HFF-Myc (cell line): ENCODE measurements at regions not wholly inside any gene's neighbourhood (a gene's known extent, or its start where the extent isn't known, plus 50 kb on each side); places are given as distances from the start of the nearest gene placed in this dataset.
A peak's percentile ranks its signal among the peaks of the same experiment; 100 is the strongest.

Experiments
- DNase-seq: peaks from one replicate; pipeline ENCODE4 v3.0.0-alpha.2; 2011; ENCODE audit warnings: low read depth; ENCODE audit errors: extremely low read depth
- H3K4me3 ChIP-seq: replicated peaks from 2 replicates; pipeline ENCODE4 v1.5.1; 2011; ENCODE audit warnings: low read depth, mild to moderate bottlenecking, control low read depth, low read length
- TF ChIP-seq, protein P1 (sequence below): IDR thresholded peaks from 2 replicates; pipeline ENCODE4 v1.5.1; 2012; ENCODE audit warnings: mild to moderate bottlenecking, low read depth, low read length, control low read depth; ENCODE audit errors: missing control alignments

- DNase-seq = no peak
- no peak overlapping the region for H3K4me3 ChIP-seq
- TF ChIP-seq, protein P1, sequence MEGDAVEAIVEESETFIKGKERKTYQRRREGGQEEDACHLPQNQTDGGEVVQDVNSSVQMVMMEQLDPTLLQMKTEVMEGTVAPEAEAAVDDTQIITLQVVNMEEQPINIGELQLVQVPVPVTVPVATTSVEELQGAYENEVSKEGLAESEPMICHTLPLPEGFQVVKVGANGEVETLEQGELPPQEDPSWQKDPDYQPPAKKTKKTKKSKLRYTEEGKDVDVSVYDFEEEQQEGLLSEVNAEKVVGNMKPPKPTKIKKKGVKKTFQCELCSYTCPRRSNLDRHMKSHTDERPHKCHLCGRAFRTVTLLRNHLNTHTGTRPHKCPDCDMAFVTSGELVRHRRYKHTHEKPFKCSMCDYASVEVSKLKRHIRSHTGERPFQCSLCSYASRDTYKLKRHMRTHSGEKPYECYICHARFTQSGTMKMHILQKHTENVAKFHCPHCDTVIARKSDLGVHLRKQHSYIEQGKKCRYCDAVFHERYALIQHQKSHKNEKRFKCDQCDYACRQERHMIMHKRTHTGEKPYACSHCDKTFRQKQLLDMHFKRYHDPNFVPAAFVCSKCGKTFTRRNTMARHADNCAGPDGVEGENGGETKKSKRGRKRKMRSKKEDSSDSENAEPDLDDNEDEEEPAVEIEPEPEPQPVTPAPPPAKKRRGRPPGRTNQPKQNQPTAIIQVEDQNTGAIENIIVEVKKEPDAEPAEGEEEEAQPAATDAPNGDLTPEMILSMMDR = no peak
Observed at GRCh38 chr2:19600982-19601381, 242.6 kb upstream of the OSR1 start.

GRCh38 chr2:19600506-19600905 is 242.1 kb upstream of the OSR1 start:
- H3K4me3 ChIP-seq = no peak overlapping the region
- DNase-seq = no peak
- TF ChIP-seq, protein P1 = peak; percentile 8

DNA sequence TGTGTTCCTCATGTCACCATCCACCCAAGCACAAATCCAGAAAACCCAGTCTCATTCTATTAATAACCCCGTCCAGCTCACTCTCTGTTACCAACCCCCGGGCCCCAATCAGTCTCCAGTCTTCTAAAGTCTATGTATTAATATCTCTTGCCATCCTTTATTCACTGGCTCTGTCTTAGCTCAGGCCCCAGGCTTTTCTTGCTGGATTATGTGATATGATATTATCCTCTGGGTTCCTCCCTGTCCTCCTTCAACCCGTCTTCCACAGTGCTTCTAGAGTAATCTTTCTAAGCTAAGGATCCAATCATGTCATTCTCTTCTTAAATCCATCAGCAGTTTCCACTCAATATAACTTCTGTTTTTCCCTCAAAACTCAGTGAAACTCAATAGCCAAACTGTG is 240.5 kb upstream of the OSR1 start:
- TF ChIP-seq, protein P1 = no peak
- H3K4me3 ChIP-seq = no peak overlapping the region
- DNase-seq = no peak

GRCh38 chr2:19592197-19592596 is 233.8 kb upstream of the OSR1 start:
- no peak for DNase-seq
- TF ChIP-seq, protein P1 = no peak
- H3K4me3 ChIP-seq = no peak overlapping the region

DNA sequence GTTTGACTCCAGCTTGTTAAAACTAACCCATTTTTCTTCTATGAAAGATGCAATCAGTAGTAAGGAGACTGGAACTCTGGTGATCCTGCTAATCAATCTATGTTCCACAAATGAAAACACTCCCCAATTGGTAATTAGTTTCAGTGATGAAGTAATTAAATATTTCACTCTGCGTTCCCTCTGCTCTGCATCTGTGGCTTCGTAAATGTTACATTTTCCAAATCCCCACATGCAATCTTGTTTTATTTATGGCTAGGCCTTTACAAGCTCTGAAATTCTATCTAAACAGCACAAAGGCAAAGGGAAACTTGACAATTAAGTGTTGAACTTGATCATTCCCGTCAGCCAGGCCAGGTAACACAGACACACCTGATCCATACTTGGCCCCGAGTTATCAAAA is 231.4 kb upstream of the OSR1 start:
- no peak overlapping the region for H3K4me3 ChIP-seq
- TF ChIP-seq, protein P1 = no peak
- DNase-seq = no peak

GRCh38 chr2:19580830-19581229 is 222.4 kb upstream of the OSR1 start:
- H3K4me3 ChIP-seq = no peak overlapping the region
- no peak for DNase-seq

DNA sequence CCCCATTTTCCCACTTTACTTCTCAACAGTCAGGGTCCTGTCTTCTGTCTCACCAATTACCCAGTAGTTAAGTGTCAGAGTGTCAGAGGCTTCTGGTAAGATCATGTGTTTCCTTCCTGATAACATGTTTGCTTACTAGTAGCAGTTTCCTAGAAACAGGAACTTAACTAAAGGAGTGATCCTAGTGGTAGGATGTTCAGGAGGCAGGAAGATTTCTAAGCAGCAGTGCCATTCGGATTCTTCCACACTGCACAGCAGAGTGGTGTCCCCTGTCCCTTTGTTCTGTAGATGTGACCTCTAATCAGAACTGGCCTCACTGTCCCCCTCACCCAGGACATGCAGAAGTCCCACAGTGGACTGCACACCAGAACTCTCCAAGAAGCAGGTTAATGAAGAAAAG is 221.8 kb upstream of the OSR1 start:
- H3K4me3 ChIP-seq = no peak overlapping the region
- DNase-seq = no peak
- TF ChIP-seq, protein P1 = no peak

More at GRCh38 chr2:19580830-19581229, 222.4 kb upstream of the OSR1 start:
- TF ChIP-seq, protein P1 = no peak
